Esophagus squamous epithelium (tissue), 5 donors: ENCODE measurements at regions not wholly inside any gene's neighbourhood (a gene's known extent, or its start where the extent isn't known, plus 50 kb on each side); places are given as distances from the start of the nearest gene placed in this dataset.

Experiments used
- DNase-seq: peaks from one replicate; lab custom pipeline; 2025; lab: John Stamatoyannopoulos, UW
- H3K27ac ChIP-seq, 4 donors: fragments of 200-600 bp; sonication (generic); one replicate each; pipeline ENCODE4 v1.5.1; 2016 to 2019; ENCODE audit warnings: mild to moderate bottlenecking in 1 of 4
- H3K27me3 ChIP-seq, 4 donors: fragments of 200-600 bp; sonication (generic); 1 replicate in 3 of 4; 2 replicates in 1 of 4; pipeline versions ENCODE4 v1.5.1 to v1.6.0; 2017 to 2021; ENCODE audit warnings: antibody characterized with exemption in 1 of 4
- H3K36me3 ChIP-seq, 3 donors: fragments of 200-600 bp; sonication (generic); one replicate each; pipeline ENCODE4 v1.5.1; 2016 to 2019
- H3K4me1 ChIP-seq, 3 donors: fragments of 200-600 bp; sonication (generic); one replicate each; pipeline ENCODE4 v1.5.1; 2017 to 2019
- H3K4me3 ChIP-seq, 4 donors: fragments of 200-600 bp; sonication (generic); 1 replicate in 3 of 4; 2 replicates in 1 of 4; pipeline ENCODE4 v1.5.1; 2016 to 2019; ENCODE audit warnings: mild to moderate bottlenecking in 2 of 4, moderate library complexity in 1 of 4
- H3K9me3 ChIP-seq, 3 donors: fragments of 200-600 bp; sonication (generic); one replicate each; pipeline ENCODE4 v1.5.1; 2016 to 2019
- CTCF ChIP-seq, 6 experiments: fragments of 450-650 bp in 4 of 6; fragments of 200-600 bp in 2 of 6; sonication (generic) in 2 of 6; IDR thresholded peaks; one replicate each; pipeline ENCODE4 v1.5.1; 2016 to 2019; ENCODE audit warnings: antibody characterized with exemption in 6 of 6, mild to moderate bottlenecking in 4 of 6, moderate library complexity in 4 of 6
- POLR2A ChIP-seq, 4 donors: fragments of 450-650 bp; IDR thresholded peaks; one replicate each; pipeline ENCODE4 v1.6.1; 2017; ENCODE audit warnings: antibody characterized with exemption in 4 of 4, mild to moderate bottlenecking in 4 of 4, moderate library complexity in 3 of 4
- WGBS, 2 donors: methylation state at CpG; one replicate each; pipeline ENCODE4 v1.1.5; 2018; 5-methylcytosine and 5-hydroxymethylcytosine counted together
- intact Hi-C: fragments of 100-400 bp; cut with DNase I; formaldehyde crosslinking; loops from one replicate; pipeline ENCODE4 v1.15.0; 2022
- donor health status: DM: yes; HTN: yes; CAD: no.

- WGBS, 2 donors: 14 to 80% methylated on average over 1 to 4 of the region's 6 CpGs
- intact Hi-C loops: no loop called here
- no peak for DNase-seq
- Histone ChIP-seq H3K4me3 (no peak overlapping the region), H3K27me3 (no peaks in the 10 kb centered on the region), H3K27ac (no peak overlapping the region), H3K36me3 (no peaks in the 10 kb centered on the region), H3K9me3 (no peaks in the 10 kb centered on the region), H3K4me1 (no peaks in the 10 kb centered on the region)
- TF ChIP-seq CTCF (IDR thresholded peaks at IDR 0.05) (no peak), POLR2A (IDR thresholded peaks at IDR 0.05) (no peak)
These were observed 394.4 kb downstream of the CDH26 start for GRCh38 chr20:60352596-60352995.

GRCh38 chr20:60354024-60354580 lies 395.9 kb downstream of the CDH26 start:
- Histone ChIP-seq H3K9me3 (no peaks in the 10 kb centered on the region), H3K27me3 (no peaks in the 10 kb centered on the region), H3K4me3 (no peak overlapping the region), H3K27ac (no peak overlapping the region), H3K36me3 (no peaks in the 10 kb centered on the region), H3K4me1 (no peaks in the 10 kb centered on the region)
- TF ChIP-seq CTCF (IDR thresholded peaks at IDR 0.05) (no peak), POLR2A (IDR thresholded peaks at IDR 0.05) (no peak)
- 54 to 58% methylated on average over 5 of the region's 5 CpGs for WGBS, 2 donors
- intact Hi-C loops: no loop called here
- DNase-seq: no peak

- H3K4me3 ChIP-seq: no peak overlapping the region
- TF ChIP-seq POLR2A (IDR thresholded peaks at IDR 0.05): no peak
- TF ChIP-seq CTCF (IDR thresholded peaks at IDR 0.05): no peak
- H3K27ac ChIP-seq: no peak overlapping the region
- no peaks in the 10 kb centered on the region for H3K36me3 ChIP-seq
- no peaks in the 10 kb centered on the region for H3K27me3 ChIP-seq
- no peaks in the 10 kb centered on the region for H3K4me1 ChIP-seq
- WGBS, 2 donors: 33 to 79% methylated on average over 1 to 3 of the region's 4 CpGs
- H3K9me3 ChIP-seq: no peaks in the 10 kb centered on the region
- intact Hi-C loops: no loop called here
- no peak for DNase-seq
These were observed 399.9 kb downstream of the CDH26 start for GRCh38 chr20:60358101-60358500.

- DNase-seq: no peak
- no peaks in the 10 kb centered on the region for H3K4me1 ChIP-seq
- no peak overlapping the region for H3K27ac ChIP-seq
- H3K9me3 ChIP-seq: no peaks in the 10 kb centered on the region
- no peaks in the 10 kb centered on the region for H3K27me3 ChIP-seq
- H3K36me3 ChIP-seq: no peaks in the 10 kb centered on the region
- TF ChIP-seq POLR2A (IDR thresholded peaks at IDR 0.05) (no peak), CTCF (IDR thresholded peaks at IDR 0.05) (no peak)
- no peak overlapping the region for H3K4me3 ChIP-seq
- 75 to 86% methylated on average over 1 to 5 of the region's 5 CpGs for WGBS, 2 donors
- intact Hi-C loops: no loop called here
These were observed 400.8 kb downstream of the CDH26 start for GRCh38 chr20:60359010-60359409.

- Histone ChIP-seq H3K36me3 (no peaks in the 10 kb centered on the region), H3K27ac (no peak overlapping the region), H3K27me3 (no peaks in the 10 kb centered on the region), H3K4me3 (no peak overlapping the region), H3K9me3 (no peaks in the 10 kb centered on the region), H3K4me1 (no peaks in the 10 kb centered on the region)
- intact Hi-C loops: no loop called here
- DNase-seq: no peak
- WGBS, 2 donors: 68 to 77% methylated on average over 8 to 10 of the region's 10 CpGs
- no peak for TF ChIP-seq POLR2A (IDR thresholded peaks at IDR 0.05)
- no peak for TF ChIP-seq CTCF (IDR thresholded peaks at IDR 0.05)
These were observed 403.7 kb downstream of the CDH26 start for GRCh38 chr20:60361761-60362395.
